Aorta (tissue), 5 donors: ENCODE measurements at regions not wholly inside any gene's neighbourhood (a gene's known extent, or its start where the extent isn't known, plus 50 kb on each side); places are given as distances from the start of the nearest gene placed in this dataset.

Source experiments
- ATAC-seq: fragments of 200-7000 bp; cut with Tn5 transposase; one replicate; pipeline ENCODE4 v1.9.1; 2022; ENCODE audit warnings: moderate library complexity; ENCODE audit not compliant: low FRiP score
- DNase-seq, 2 donors: peaks; one replicate each; pipeline ENCODE4 v3.0.0-alpha.2; 2020
- H3K27ac ChIP-seq, 2 donors: one replicate each; pipeline ENCODE4 v1.5.1; 2013; ENCODE audit warnings: low read length in 2 of 2, mild to moderate bottlenecking in 2 of 2, moderate library complexity in 2 of 2, control low read depth in 1 of 2, inconsistent platforms in 1 of 2, low read depth in 1 of 2
- H3K27me3 ChIP-seq, 2 donors: one replicate each; pipeline ENCODE4 v1.6.1; 2013; ENCODE audit warnings: control low read depth in 1 of 2, low read length in 1 of 2, mild to moderate bottlenecking in 1 of 2, moderate library complexity in 1 of 2; ENCODE audit not compliant: insufficient read depth in 2 of 2, control insufficient read depth in 1 of 2
- H3K36me3 ChIP-seq, 2 donors: one replicate each; pipeline ENCODE4 v1.6.1; 2013; ENCODE audit warnings: control low read depth in 1 of 2, low read length in 1 of 2, mild to moderate bottlenecking in 1 of 2; ENCODE audit not compliant: insufficient read depth in 2 of 2, control insufficient read depth in 1 of 2
- H3K4me1 ChIP-seq, 2 donors: one replicate each; pipeline ENCODE4 v1.6.1; 2013; ENCODE audit warnings: low read length in 2 of 2, control low read depth in 1 of 2, mild to moderate bottlenecking in 1 of 2, moderate library complexity in 1 of 2; ENCODE audit not compliant: insufficient read depth in 2 of 2, control insufficient read depth in 1 of 2
- H3K4me3 ChIP-seq, 2 donors: one replicate each; pipeline ENCODE4 v1.5.1; 2013; ENCODE audit warnings: low read length in 2 of 2, control low read depth in 1 of 2, mild to moderate bottlenecking in 1 of 2
- H3K9me3 ChIP-seq: one replicate; pipeline ENCODE4 v1.6.1; 2013; ENCODE audit warnings: mild to moderate bottlenecking, low read length; ENCODE audit not compliant: control insufficient read depth
- WGBS, 2 donors: extraction: QIAGEN DNeasy Blood & Tissue Kit; methylation state at CpG; one replicate each; pipeline ENCODE4 v1.1.7; 2013; 5-methylcytosine and 5-hydroxymethylcytosine counted together
- intact Hi-C, 2 donors: fragments of 100-400 bp; cut with DNase I; formaldehyde crosslinking; loops; one replicate each; pipeline versions ENCODE4 v1.14.2 to v1.15.0; 2022
- donor health status: healthy with polysubstance abuse.
- donor health status: Bipolar disorder and iron deficiency.
- donor health status: DM: no; HTN: no; CAD: no.
- donor health status: DM: no; HTN: no; CAD: no.
- donor health status: DM: yes; HTN: yes; CAD: no.

GRCh38 chr2:84217456-84217855, 241.6 kb downstream of the SUCLG1 start:
- no peaks in the 10 kb centered on the region for H3K9me3 ChIP-seq
- 86 to 89% methylated on average over 7 of the region's 7 CpGs for WGBS, 2 donors

GRCh38 chr2:84214455-84214854, 244.6 kb downstream of the SUCLG1 start:
- H3K4me3 ChIP-seq, result no peak overlapping the region
- H3K4me1 ChIP-seq, result no peaks in the 10 kb centered on the region
- intact Hi-C loops, result no loop called here
- H3K9me3 ChIP-seq, result no peaks in the 10 kb centered on the region
- DNase-seq (no peak), ATAC-seq (no peak)
- no peak overlapping the region for H3K27ac ChIP-seq
- H3K36me3 ChIP-seq, result no peaks in the 10 kb centered on the region
- WGBS, 2 donors, result 56 to 57% methylated on average over 3 of the region's 3 CpGs
- H3K27me3 ChIP-seq, result peaks cover 0 to 2% of the 10 kb centered on the region in 2 donors

More at GRCh38 chr2:84217456-84217855, 241.6 kb downstream of the SUCLG1 start:
- H3K36me3 ChIP-seq, result no peaks in the 10 kb centered on the region
- ATAC-seq (no peak), DNase-seq (no peak)
- no peak overlapping the region for H3K27ac ChIP-seq
- no peak overlapping the region for H3K4me3 ChIP-seq
- peaks cover 0 to 2% of the 10 kb centered on the region in 2 donors for H3K27me3 ChIP-seq
- intact Hi-C loops, result no loop called here
- no peaks in the 10 kb centered on the region for H3K4me1 ChIP-seq

GRCh38 chr2:84212611-84213314, 246.3 kb downstream of the SUCLG1 start:
- no peak for DNase-seq
- Histone ChIP-seq H3K4me1 (no peaks in the 10 kb centered on the region), H3K36me3 (no peaks in the 10 kb centered on the region), H3K27me3 (peaks cover 0 to 2% of the 10 kb centered on the region in 2 donors), H3K4me3 (no peak overlapping the region), H3K27ac (no peak overlapping the region), H3K9me3 (no peaks in the 10 kb centered on the region)
- ATAC-seq, result no peak
- WGBS, 2 donors, result 73% methylated on average over 5 of the region's 5 CpGs
- intact Hi-C loops, result no loop called here

GRCh38 chr2:84209941-84210340, 249.1 kb downstream of the SUCLG1 start:
- Histone ChIP-seq H3K9me3 (no peaks in the 10 kb centered on the region), H3K36me3 (no peaks in the 10 kb centered on the region), H3K4me1 (no peaks in the 10 kb centered on the region), H3K27me3 (peaks cover 0 to 2% of the 10 kb centered on the region in 2 donors), H3K4me3 (no peak overlapping the region), H3K27ac (no peak overlapping the region)
- DNase-seq (no peak), ATAC-seq (no peak)
- 43 to 44% methylated on average over 7 of the region's 7 CpGs for WGBS, 2 donors
- intact Hi-C loops, result no loop called here

GRCh38 chr2:84204995-84205394, 254.1 kb downstream of the SUCLG1 start:
- Histone ChIP-seq H3K36me3 (no peaks in the 10 kb centered on the region), H3K4me1 (no peaks in the 10 kb centered on the region), H3K4me3 (no peak overlapping the region), H3K9me3 (no peaks in the 10 kb centered on the region), H3K27me3 (no peaks in the 10 kb centered on the region), H3K27ac (no peak overlapping the region)
- DNase-seq (no peak), ATAC-seq (no peak)
- WGBS, 2 donors, result 88 to 90% methylated on average over 3 of the region's 3 CpGs
- intact Hi-C loops, result no loop called here

GRCh38 chr2:84202166-84202565, 256.9 kb downstream of the SUCLG1 start:
- Histone ChIP-seq H3K27me3 (no peaks in the 10 kb centered on the region), H3K27ac (no peak overlapping the region), H3K9me3 (no peaks in the 10 kb centered on the region), H3K36me3 (no peaks in the 10 kb centered on the region), H3K4me3 (no peak overlapping the region), H3K4me1 (no peaks in the 10 kb centered on the region)
- intact Hi-C loops, result no loop called here
- ATAC-seq (no peak), DNase-seq (no peak)
- 76 to 79% methylated on average over 4 of the region's 4 CpGs for WGBS, 2 donors

- intact Hi-C loops, result no loop called here
- WGBS, 2 donors, result 79 to 84% methylated on average over 5 of the region's 5 CpGs
- H3K27ac ChIP-seq, result no peak overlapping the region
- DNase-seq (no peak), ATAC-seq (no peak)
- no peaks in the 10 kb centered on the region for H3K9me3 ChIP-seq
- H3K36me3 ChIP-seq, result no peaks in the 10 kb centered on the region
- H3K4me1 ChIP-seq, result no peaks in the 10 kb centered on the region
- H3K4me3 ChIP-seq, result no peak overlapping the region
- no peaks in the 10 kb centered on the region for H3K27me3 ChIP-seq
Measured at GRCh38 chr2:84201158-84201557, 257.9 kb downstream of the SUCLG1 start.

GRCh38 chr2:84197901-84198300, 261.2 kb downstream of the SUCLG1 start:
- intact Hi-C loops, result no loop called here
- ATAC-seq (no peak), DNase-seq (no peak)
- H3K36me3 ChIP-seq, result no peaks in the 10 kb centered on the region
- H3K4me1 ChIP-seq, result no peaks in the 10 kb centered on the region
- no peak overlapping the region for H3K4me3 ChIP-seq
- WGBS, 2 donors, result 91 to 100% methylated on average over 1 of the region's 1 CpG
- H3K9me3 ChIP-seq, result no peaks in the 10 kb centered on the region
- H3K27ac ChIP-seq, result no peak overlapping the region
- peaks cover 0 to 2% of the 10 kb centered on the region in 2 donors for H3K27me3 ChIP-seq

- Histone ChIP-seq H3K27me3 (peaks cover 0 to 2% of the 10 kb centered on the region in 2 donors), H3K9me3 (no peaks in the 10 kb centered on the region), H3K4me3 (no peak overlapping the region), H3K27ac (no peak overlapping the region), H3K4me1 (no peaks in the 10 kb centered on the region), H3K36me3 (no peaks in the 10 kb centered on the region)
- ATAC-seq (no peak), DNase-seq (no peak)
- intact Hi-C loops, result no loop called here
- WGBS, 2 donors, result 7 to 18% methylated on average over 3 of the region's 3 CpGs
Measured at GRCh38 chr2:84194949-84195644, 264.0 kb downstream of the SUCLG1 start.
